Caco-2 (cell line): ENCODE measurements at regions not wholly inside any gene's neighbourhood (a gene's known extent, or its start where the extent isn't known, plus 50 kb on each side); places are given as distances from the start of the nearest gene placed in this dataset.

Experiments
- BruUV-seq: library from RNA; stranded (reverse); fragments of 400-500 nt; replicated peaks from 2 replicates; lab custom pipeline; 2021; lab: Mats Ljungman, UMichigan
- CTCF ChIA-PET: fragments of 300-600 bp; sonication (Branson Sonifier 250); formaldehyde crosslinking; loops from one replicate; lab custom pipeline; 2022; ENCODE audit warnings: antibody characterized with exemption; lab: Charles Lee
- POLR2A ChIA-PET: fragments of 300-600 bp; sonication (Branson Sonifier 250); formaldehyde crosslinking; loops from one replicate; lab custom pipeline; 2022; ENCODE audit warnings: antibody characterized with exemption; lab: Charles Lee
- DNase-seq, 2 experiments: peaks; one replicate each; pipeline versions ENCODE4 v3.0.0 to v3.0.0-alpha.2; 2020 to 2022
- H3K27me3 ChIP-seq: replicated peaks from 2 replicates; pipeline ENCODE4 v1.6.0; 2011; ENCODE audit warnings: low read length; ENCODE audit not compliant: control insufficient read depth, insufficient read depth
- H3K36me3 ChIP-seq: 2 replicates; pipeline ENCODE4 v1.5.1; 2011; ENCODE audit warnings: low read length; ENCODE audit not compliant: control insufficient read depth, insufficient read depth
- H3K4me1 ChIP-seq: fragments of 250-450 bp; sonication (Bioruptor Pico); 2 replicates; pipeline ENCODE4 v1.5.1; 2020; ENCODE audit warnings: mild to moderate bottlenecking
- H3K4me3 ChIP-seq: 2 replicates; pipeline ENCODE4 v1.5.1; 2011; ENCODE audit warnings: low read depth, mild to moderate bottlenecking, control low read depth, low read length
- H3K9me3 ChIP-seq: fragments of 250-450 bp; sonication (Bioruptor Pico); 2 replicates; pipeline ENCODE4 v1.5.1; 2020; ENCODE audit warnings: mild to moderate bottlenecking, moderate library complexity
- H3K27ac Mint-ChIP-seq: one replicate; pipeline ENCODE4 v1.8.0; 2022; ENCODE audit warnings: mixed read lengths; ENCODE audit not compliant: unreplicated experiment
- H3K27me3 Mint-ChIP-seq: one replicate; pipeline ENCODE4 v1.8.0; 2022; ENCODE audit warnings: mixed read lengths; ENCODE audit not compliant: insufficient read depth, unreplicated experiment
- H3K36me3 Mint-ChIP-seq: one replicate; pipeline ENCODE4 v1.8.0; 2022; ENCODE audit warnings: mild to moderate bottlenecking, mixed read lengths; ENCODE audit not compliant: insufficient read depth, unreplicated experiment
- H3K4me1 Mint-ChIP-seq: one replicate; pipeline ENCODE4 v1.8.0; 2022; ENCODE audit warnings: low read depth, mixed read lengths; ENCODE audit not compliant: unreplicated experiment
- H3K4me3 Mint-ChIP-seq: one replicate; pipeline ENCODE4 v1.8.0; 2022; ENCODE audit warnings: mild to moderate bottlenecking, moderate library complexity, mixed read lengths; ENCODE audit not compliant: unreplicated experiment
- H3K9me3 Mint-ChIP-seq: one replicate; pipeline ENCODE4 v1.8.0; 2022; ENCODE audit warnings: mixed read lengths; ENCODE audit not compliant: unreplicated experiment
- CTCF ChIP-seq, 2 experiments: fragments of 200-600 bp in 1 of 2; IDR thresholded peaks; 1 replicate in 1 of 2; 2 replicates in 1 of 2; pipeline versions ENCODE4 v1.5.1 to v1.8.0; 2011 to 2022; ENCODE audit warnings: antibody characterized with exemption in 1 of 2, control low read depth in 1 of 2, inconsistent platforms in 1 of 2, low read depth in 1 of 2, low read length in 1 of 2, mild to moderate bottlenecking in 1 of 2, moderate library complexity in 1 of 2; ENCODE audit not compliant: insufficient read depth in 1 of 2, severe bottlenecking in 1 of 2, unreplicated experiment in 1 of 2
- intact Hi-C: fragments of 100-400 bp; cut with micrococcal nuclease; formaldehyde crosslinking; loops from one replicate; pipeline ENCODE4 v1.10.0; 2022; ENCODE audit not compliant: unreplicated experiment

GRCh38 chr6:120564779-120565178 lies 769.5 kb downstream of the TBC1D32 start:
- H3K4me1 Mint-ChIP-seq = no peaks in the 10 kb centered on the region
- Histone ChIP-seq H3K9me3 (no peaks in the 10 kb centered on the region), H3K27me3 (no peaks in the 10 kb centered on the region), H3K36me3 (no peaks in the 10 kb centered on the region), H3K4me3 (no peak overlapping the region), H3K4me1 (no peaks in the 10 kb centered on the region)
- H3K4me3 Mint-ChIP-seq = no peak overlapping the region
- BruUV-seq = no TSS peak
- no peaks in the 10 kb centered on the region for H3K9me3 Mint-ChIP-seq
- H3K36me3 Mint-ChIP-seq = no peaks in the 10 kb centered on the region
- no peak for TF ChIP-seq CTCF (IDR thresholded peaks at IDR 0.05; ENCODE audit: insufficient read depth in 1 of 2, low read depth in 1 of 2, low read length in 1 of 2, severe bottlenecking in 1 of 2, unreplicated experiment in 1 of 2)
- ChIA-PET CTCF (no interaction called here), POLR2A (no interaction called here)
- H3K27ac Mint-ChIP-seq = no peak overlapping the region
- DNase-seq = no peak
- H3K27me3 Mint-ChIP-seq = peaks cover 2% of the 10 kb centered on the region
- intact Hi-C loops = no loop called here

- intact Hi-C loops = no loop called here
- Histone ChIP-seq H3K4me3 (no peak overlapping the region), H3K27me3 (no peaks in the 10 kb centered on the region), H3K36me3 (no peaks in the 10 kb centered on the region), H3K9me3 (no peaks in the 10 kb centered on the region), H3K4me1 (no peaks in the 10 kb centered on the region)
- H3K36me3 Mint-ChIP-seq = no peaks in the 10 kb centered on the region
- ChIA-PET CTCF (no interaction called here), POLR2A (no interaction called here)
- no peak overlapping the region for H3K4me3 Mint-ChIP-seq
- H3K9me3 Mint-ChIP-seq = no peaks in the 10 kb centered on the region
- DNase-seq = no peak
- no TSS peak for BruUV-seq
- no peak for TF ChIP-seq CTCF (IDR thresholded peaks at IDR 0.05; ENCODE audit: insufficient read depth in 1 of 2, low read depth in 1 of 2, low read length in 1 of 2, severe bottlenecking in 1 of 2, unreplicated experiment in 1 of 2)
- no peak overlapping the region for H3K27ac Mint-ChIP-seq
- no peaks in the 10 kb centered on the region for H3K4me1 Mint-ChIP-seq
- H3K27me3 Mint-ChIP-seq = peaks cover 2% of the 10 kb centered on the region
Measured at GRCh38 chr6:120558294-120558693, 776.0 kb downstream of the TBC1D32 start.

DNA sequence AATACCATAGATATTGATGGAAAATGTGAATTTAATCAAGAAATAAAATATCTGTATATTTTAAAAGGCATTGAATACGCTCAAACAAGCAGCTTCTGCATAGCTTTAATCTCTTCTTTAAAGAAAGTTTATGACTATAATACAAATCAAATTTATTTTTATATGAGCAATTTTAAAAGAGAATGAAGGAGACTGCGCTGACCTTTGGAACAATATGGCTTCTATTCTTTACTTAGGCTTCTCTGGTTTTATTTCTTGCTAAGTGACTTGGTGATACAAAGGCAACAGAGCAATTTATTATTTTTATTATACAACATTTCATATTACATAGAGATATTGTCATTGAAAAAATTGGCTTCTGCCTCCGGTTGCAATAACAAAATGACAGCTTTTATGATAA lies 776.7 kb downstream of the TBC1D32 start:
- intact Hi-C loops = no loop called here
- no peak overlapping the region for H3K4me3 Mint-ChIP-seq
- BruUV-seq = no TSS peak
- H3K4me3 ChIP-seq = no peak overlapping the region
- no peaks in the 10 kb centered on the region for H3K36me3 ChIP-seq
- no peaks in the 10 kb centered on the region for H3K9me3 Mint-ChIP-seq
- no peak overlapping the region for H3K27ac Mint-ChIP-seq
- peaks cover 2% of the 10 kb centered on the region for H3K27me3 Mint-ChIP-seq
- no peaks in the 10 kb centered on the region for H3K36me3 Mint-ChIP-seq
- POLR2A ChIA-PET = no interaction called here
- no peaks in the 10 kb centered on the region for H3K4me1 Mint-ChIP-seq
- H3K9me3 ChIP-seq = no peaks in the 10 kb centered on the region
- no peak for DNase-seq
- CTCF ChIA-PET = no interaction called here
- no peaks in the 10 kb centered on the region for H3K4me1 ChIP-seq
- H3K27me3 ChIP-seq = no peaks in the 10 kb centered on the region
- no peak for TF ChIP-seq CTCF (IDR thresholded peaks at IDR 0.05; ENCODE audit: insufficient read depth in 1 of 2, low read depth in 1 of 2, low read length in 1 of 2, severe bottlenecking in 1 of 2, unreplicated experiment in 1 of 2)
